Progenitor cell of endocrine pancreas (in vitro differentiated cells): ENCODE measurements at regions not wholly inside any gene's neighbourhood (a gene's known extent, or its start where the extent isn't known, plus 50 kb on each side); places are given as distances from the start of the nearest gene placed in this dataset.

Experiments used
- DNase-seq: peaks from one replicate; pipeline ENCODE4 v3.0.0; 2021; ENCODE audit warnings: low spot score; ENCODE audit not compliant: unreplicated experiment
- H3K27ac Mint-ChIP-seq: 2 replicates; pipeline ENCODE4 v1.8.0; 2021; ENCODE audit warnings: mild to moderate bottlenecking, moderate library complexity, mixed read lengths
- H3K27me3 Mint-ChIP-seq: 2 replicates; pipeline ENCODE4 v1.8.0; 2021; ENCODE audit warnings: mixed read lengths
- H3K36me3 Mint-ChIP-seq: 2 replicates; pipeline ENCODE4 v1.8.0; 2022; ENCODE audit warnings: mixed read lengths; ENCODE audit not compliant: insufficient read depth
- H3K4me1 Mint-ChIP-seq: 2 replicates; pipeline ENCODE4 v1.8.0; 2021; ENCODE audit warnings: low read depth, mixed read lengths
- H3K4me3 Mint-ChIP-seq: 2 replicates; pipeline ENCODE4 v1.8.0; 2021; ENCODE audit warnings: low read depth, mild to moderate bottlenecking, moderate library complexity, mixed read lengths
- H3K9me3 Mint-ChIP-seq: 2 replicates; pipeline ENCODE4 v1.8.0; 2021; ENCODE audit warnings: low read depth, mixed read lengths
- TF ChIP-seq, protein P1 (sequence below): fragments of 200-600 bp; sonication (generic); IDR thresholded peaks from one replicate; pipeline ENCODE4 v1.5.0; 2021; ENCODE audit warnings: antibody characterized with exemption, mild to moderate bottlenecking; ENCODE audit not compliant: unreplicated experiment

GRCh38 chr5:128775558-128775957 lies 189.7 kb upstream of the SLC27A6 start:
- DNase-seq = no peak
- no peak overlapping the region for H3K27ac Mint-ChIP-seq
- TF ChIP-seq, protein P1, sequence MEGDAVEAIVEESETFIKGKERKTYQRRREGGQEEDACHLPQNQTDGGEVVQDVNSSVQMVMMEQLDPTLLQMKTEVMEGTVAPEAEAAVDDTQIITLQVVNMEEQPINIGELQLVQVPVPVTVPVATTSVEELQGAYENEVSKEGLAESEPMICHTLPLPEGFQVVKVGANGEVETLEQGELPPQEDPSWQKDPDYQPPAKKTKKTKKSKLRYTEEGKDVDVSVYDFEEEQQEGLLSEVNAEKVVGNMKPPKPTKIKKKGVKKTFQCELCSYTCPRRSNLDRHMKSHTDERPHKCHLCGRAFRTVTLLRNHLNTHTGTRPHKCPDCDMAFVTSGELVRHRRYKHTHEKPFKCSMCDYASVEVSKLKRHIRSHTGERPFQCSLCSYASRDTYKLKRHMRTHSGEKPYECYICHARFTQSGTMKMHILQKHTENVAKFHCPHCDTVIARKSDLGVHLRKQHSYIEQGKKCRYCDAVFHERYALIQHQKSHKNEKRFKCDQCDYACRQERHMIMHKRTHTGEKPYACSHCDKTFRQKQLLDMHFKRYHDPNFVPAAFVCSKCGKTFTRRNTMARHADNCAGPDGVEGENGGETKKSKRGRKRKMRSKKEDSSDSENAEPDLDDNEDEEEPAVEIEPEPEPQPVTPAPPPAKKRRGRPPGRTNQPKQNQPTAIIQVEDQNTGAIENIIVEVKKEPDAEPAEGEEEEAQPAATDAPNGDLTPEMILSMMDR = no peak
- H3K4me3 Mint-ChIP-seq = no peak overlapping the region
- H3K9me3 Mint-ChIP-seq = no peaks in the 10 kb centered on the region
- no peaks in the 10 kb centered on the region for H3K27me3 Mint-ChIP-seq
- H3K36me3 Mint-ChIP-seq = no peaks in the 10 kb centered on the region
- H3K4me1 Mint-ChIP-seq = no peaks in the 10 kb centered on the region

GRCh38 chr5:128777052-128777451 lies 188.2 kb upstream of the SLC27A6 start:
- TF ChIP-seq, protein P1 = no peak
- H3K9me3 Mint-ChIP-seq = no peaks in the 10 kb centered on the region
- H3K4me3 Mint-ChIP-seq = no peak overlapping the region
- H3K27ac Mint-ChIP-seq = no peak overlapping the region
- no peaks in the 10 kb centered on the region for H3K27me3 Mint-ChIP-seq
- no peaks in the 10 kb centered on the region for H3K36me3 Mint-ChIP-seq
- no peaks in the 10 kb centered on the region for H3K4me1 Mint-ChIP-seq
- no peak for DNase-seq

- no peak overlapping the region for H3K27ac Mint-ChIP-seq
- H3K4me3 Mint-ChIP-seq = no peak overlapping the region
- H3K36me3 Mint-ChIP-seq = no peaks in the 10 kb centered on the region
- DNase-seq = no peak
- TF ChIP-seq, protein P1 = no peak
- no peaks in the 10 kb centered on the region for H3K9me3 Mint-ChIP-seq
- no peaks in the 10 kb centered on the region for H3K27me3 Mint-ChIP-seq
- H3K4me1 Mint-ChIP-seq = no peaks in the 10 kb centered on the region
Measured at GRCh38 chr5:128778474-128778873, 186.8 kb upstream of the SLC27A6 start.

GRCh38 chr5:128782446-128782845 lies 182.8 kb upstream of the SLC27A6 start:
- no peaks in the 10 kb centered on the region for H3K27me3 Mint-ChIP-seq
- TF ChIP-seq, protein P1 = no peak
- H3K9me3 Mint-ChIP-seq = peaks cover 10% of the 10 kb centered on the region
- H3K4me1 Mint-ChIP-seq = no peaks in the 10 kb centered on the region
- DNase-seq = no peak
- H3K36me3 Mint-ChIP-seq = no peaks in the 10 kb centered on the region
- H3K27ac Mint-ChIP-seq = no peak overlapping the region
- H3K4me3 Mint-ChIP-seq = no peak overlapping the region

GRCh38 chr5:128784726-128785125 lies 180.6 kb upstream of the SLC27A6 start:
- TF ChIP-seq, protein P1 = no peak
- Mint-ChIP-seq H3K36me3 (no peaks in the 10 kb centered on the region), H3K4me1 (no peaks in the 10 kb centered on the region), H3K9me3 (peaks cover 10% of the 10 kb centered on the region), H3K27me3 (no peaks in the 10 kb centered on the region), H3K27ac (no peak overlapping the region), H3K4me3 (no peak overlapping the region)
- DNase-seq = no peak
